GM19351 (cell line): ENCODE measurements at regions not wholly inside any gene's neighbourhood (a gene's known extent, or its start where the extent isn't known, plus 50 kb on each side); places are given as distances from the start of the nearest gene placed in this dataset.
"Not testable (repeated sequence)": the region's sequence is repeated elsewhere in the genome, so short reads cannot be mapped to it uniquely, and the experiment has no call there.

Experiments used
- ATAC-seq: cut with Tn5 transposase; IDR thresholded peaks from one replicate; pipeline ENCODE4 v1.9.1; 2021; ENCODE audit warnings: mild to moderate bottlenecking, moderate library complexity; ENCODE audit not compliant: unreplicated experiment

- ATAC-seq: not testable (repeated sequence)
Measured at GRCh38 chr16:88199296-88200153, 183.2 kb upstream of the ZNF469 start.

- not testable (repeated sequence) for ATAC-seq
Measured at GRCh38 chr16:88200154-88200895, 182.4 kb upstream of the ZNF469 start.

- no peak for ATAC-seq
Measured at GRCh38 chr16:88200896-88201185, 181.9 kb upstream of the ZNF469 start.

GRCh38 chr16:88201611-88202010 lies 181.1 kb upstream of the ZNF469 start:
- not testable (repeated sequence) for ATAC-seq

- ATAC-seq: no peak
Measured at GRCh38 chr16:88202207-88202745, 180.5 kb upstream of the ZNF469 start.

DNA sequence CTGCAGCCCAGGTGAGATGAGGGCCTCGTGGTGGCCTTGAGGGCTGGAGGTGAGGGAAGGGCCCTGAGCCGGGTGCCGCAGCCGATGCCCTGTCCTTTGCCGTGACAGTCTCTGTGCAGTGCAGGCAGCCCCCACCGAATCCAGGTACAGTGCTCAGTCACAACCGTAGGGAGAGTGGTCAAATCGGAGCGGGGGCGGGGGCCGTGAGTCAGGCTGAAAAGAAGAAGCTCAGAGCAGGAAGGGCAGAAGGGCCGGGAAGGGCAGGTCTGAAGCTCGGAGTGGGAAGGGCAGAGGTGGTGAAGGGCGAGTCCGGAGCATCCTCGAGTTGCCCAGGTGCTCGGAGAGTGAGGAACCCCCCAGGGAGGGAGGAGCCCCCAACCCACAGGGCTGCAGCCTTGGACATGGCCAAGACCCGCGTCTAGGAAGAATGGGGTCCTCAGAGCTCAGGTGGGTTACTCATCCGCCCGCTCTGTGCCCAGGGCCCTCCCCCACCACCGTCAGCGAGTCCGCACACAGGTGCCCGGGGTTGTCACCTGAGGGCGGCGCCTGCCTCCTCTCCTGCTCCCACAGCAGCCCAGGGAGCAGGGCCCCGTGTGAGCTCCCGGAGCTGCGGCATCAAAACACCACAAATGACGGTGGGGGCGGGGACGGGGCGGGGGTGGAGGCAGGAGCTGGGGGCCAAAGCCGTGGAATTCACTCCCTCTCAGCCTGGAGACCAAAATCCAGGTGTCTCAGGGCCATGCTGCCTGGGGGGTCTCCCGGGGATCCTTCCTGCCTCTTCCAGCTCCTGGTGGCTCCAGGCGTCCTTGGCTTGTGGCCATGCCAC lies 179.7 kb upstream of the ZNF469 start:
- not testable (repeated sequence) for ATAC-seq

DNA sequence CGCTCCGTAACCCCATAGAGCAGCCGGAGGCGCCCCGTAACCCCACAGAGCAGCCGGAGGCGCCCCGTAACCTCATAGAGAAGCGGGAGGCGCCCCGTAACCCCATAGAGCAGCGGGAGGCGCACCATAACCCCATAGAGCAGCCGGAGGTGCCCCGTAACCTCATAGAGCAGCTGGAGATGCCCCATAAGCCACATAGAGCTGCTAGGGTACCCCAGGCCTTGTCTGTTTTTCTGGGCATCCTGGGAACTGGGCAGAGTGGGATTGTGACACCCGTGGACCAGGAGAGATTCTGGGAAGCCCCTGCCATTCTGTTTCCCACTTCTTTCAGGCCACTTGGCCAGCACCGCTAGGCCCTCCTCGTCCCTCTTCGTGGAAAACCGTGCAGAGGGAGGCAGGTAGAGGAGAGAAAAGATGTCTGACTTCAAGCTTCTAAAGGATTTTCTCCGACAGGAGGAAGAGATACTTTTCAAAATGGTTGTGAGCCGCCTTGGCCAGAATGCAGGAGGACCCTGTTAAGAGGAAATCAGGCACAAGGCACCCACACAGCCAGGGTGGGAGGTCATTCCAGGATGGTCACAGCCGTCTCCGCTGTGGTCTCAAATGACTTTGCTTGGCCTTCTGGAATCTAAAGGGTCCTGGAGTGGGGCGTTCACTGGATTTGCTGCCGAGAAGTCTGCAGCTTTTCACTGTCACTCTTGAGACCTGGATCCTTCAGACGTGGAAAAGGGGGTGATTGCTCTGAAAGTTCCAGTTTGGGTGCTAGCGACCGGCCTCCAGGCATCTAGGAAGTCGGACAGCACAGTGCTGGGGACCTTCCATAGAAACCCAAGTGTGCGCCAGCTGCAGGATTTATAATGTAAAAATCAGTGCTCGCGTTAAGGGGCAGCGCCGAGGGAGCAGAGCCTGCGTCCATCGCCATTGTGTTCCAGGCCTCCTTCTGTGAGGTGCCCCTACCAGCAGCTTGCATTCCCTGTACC lies 178.3 kb upstream of the ZNF469 start:
- not testable (repeated sequence) for ATAC-seq

- ATAC-seq: not testable (repeated sequence)
Measured at GRCh38 chr16:88205482-88205881, 177.3 kb upstream of the ZNF469 start.

DNA sequence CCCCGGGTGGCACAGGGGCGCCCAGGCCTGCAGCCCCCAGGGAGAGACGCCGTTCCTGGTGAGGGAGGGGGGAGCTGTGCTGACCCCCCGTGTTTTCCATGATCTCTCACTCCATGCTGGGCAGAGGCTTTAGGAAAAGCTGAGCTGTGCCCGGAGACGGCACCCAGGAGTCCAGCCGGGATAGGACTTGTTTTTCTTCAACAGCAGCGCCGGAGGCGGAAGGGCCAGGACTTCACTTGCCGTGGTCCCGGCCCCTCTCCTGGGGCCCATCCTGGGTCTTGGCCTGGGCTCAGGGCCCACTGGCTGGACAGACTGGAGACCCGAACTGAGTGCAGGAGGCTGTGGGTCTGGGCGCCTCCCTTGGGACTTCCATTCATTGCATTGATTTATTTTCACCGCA lies 176.8 kb upstream of the ZNF469 start:
- ATAC-seq: not testable (repeated sequence)

GRCh38 chr16:88206516-88206915 lies 176.2 kb upstream of the ZNF469 start:
- ATAC-seq: not testable (repeated sequence)

- ATAC-seq: no peak
Measured at GRCh38 chr16:88208112-88208511, 174.6 kb upstream of the ZNF469 start.

DNA sequence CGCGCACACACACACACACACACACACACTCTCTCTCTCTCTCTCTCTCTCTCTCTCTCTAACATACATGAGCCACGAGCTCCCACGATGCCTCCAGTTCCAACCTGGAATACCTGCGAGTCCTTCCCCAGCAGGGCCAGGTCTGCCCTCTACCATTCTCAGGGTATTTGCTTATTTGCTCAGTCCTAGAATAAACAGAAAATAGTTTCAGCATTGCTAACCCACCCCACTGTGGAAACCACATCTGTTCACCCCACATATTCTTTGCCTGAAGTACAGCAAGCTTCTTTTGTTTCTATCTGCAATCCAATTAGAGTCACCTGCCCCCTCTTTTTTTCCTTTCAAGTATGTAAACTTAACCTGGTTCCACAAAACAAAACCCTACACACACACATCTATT lies 174.0 kb upstream of the ZNF469 start:
- ATAC-seq: not testable (repeated sequence)

- not testable (repeated sequence) for ATAC-seq
Measured at GRCh38 chr16:88209579-88209978, 173.2 kb upstream of the ZNF469 start.

- ATAC-seq: not testable (repeated sequence)
Measured at GRCh38 chr16:88213937-88214336, 168.8 kb upstream of the ZNF469 start.

DNA sequence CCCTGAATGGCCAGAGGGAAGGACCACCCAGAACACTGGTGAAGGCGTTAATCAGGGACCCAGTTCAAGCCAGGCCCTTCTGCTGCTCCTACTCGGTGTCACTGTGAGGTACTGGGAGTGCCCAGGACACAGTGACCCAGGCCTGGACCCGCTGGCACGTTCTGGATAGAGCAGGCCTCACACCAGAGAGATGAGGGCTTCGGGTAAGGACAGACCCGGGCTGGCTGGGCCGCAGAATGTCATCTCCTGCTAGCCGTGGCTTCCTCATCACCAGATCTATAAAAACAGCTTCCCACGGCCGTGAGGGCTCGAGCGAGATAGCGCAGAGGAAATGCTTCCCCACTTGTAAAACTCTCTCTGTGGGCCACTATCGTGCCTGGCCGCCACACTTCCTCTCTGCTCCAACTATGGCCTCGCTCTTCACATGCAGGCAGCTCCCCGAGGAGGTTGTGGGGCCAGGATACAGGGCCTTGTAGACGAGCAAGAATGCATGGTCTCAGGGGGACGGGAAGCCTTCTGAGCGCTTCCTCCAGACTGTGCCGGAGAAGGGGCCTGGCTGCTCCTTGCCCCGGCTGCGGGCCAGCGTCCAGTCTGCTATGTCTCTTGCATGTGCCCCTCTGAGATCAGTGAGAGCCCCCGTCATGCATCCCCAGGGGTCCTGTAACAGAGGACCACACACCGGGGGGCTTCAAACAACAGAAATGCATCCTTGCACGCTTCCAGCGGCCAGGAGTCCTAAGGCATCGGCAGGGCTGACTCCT lies 161.6 kb upstream of the ZNF469 start:
- ATAC-seq: not testable (repeated sequence)

- ATAC-seq: not testable (repeated sequence)
Measured at GRCh38 chr16:88223696-88224095, 159.1 kb upstream of the ZNF469 start.

DNA sequence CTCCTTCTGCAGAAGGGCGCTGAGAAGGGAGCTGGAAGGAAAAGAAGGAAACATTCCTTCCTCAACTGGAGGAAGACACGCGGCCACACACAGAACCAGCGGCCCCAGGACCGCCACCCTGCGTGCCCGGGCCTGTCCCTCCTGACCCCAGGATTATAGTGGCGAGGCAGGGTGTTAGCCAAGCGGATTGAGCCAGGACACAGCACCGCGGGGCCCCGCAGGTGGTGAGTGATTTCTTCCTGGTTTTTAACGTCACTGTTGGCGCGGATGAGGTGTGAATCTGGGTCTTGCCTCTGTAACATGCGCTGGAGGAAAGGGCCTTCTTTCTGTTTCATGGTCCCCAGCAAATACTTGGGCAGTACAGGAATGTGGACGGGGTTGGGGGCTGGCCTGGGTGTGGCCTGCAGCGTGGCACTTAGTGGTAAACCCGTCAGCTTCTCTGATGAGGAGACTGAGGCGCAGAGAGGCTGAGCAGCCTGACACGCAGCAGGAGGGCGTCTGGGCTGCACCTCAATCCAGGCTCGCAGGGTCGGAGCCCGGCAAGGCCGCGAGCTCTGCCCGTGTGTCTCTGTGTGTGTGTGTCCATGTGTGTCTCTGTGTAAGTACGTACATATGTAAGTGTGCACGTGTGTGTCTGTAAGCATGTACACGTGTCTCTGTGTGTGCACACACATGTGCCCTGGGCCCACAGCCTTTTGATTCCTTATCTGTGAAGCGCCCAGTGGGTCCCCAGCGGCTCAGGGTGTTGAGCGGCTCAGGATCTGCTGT lies 158.4 kb upstream of the ZNF469 start:
- not testable (repeated sequence) for ATAC-seq

GRCh38 chr16:88225640-88226230 lies 157.0 kb upstream of the ZNF469 start:
- not testable (repeated sequence) for ATAC-seq
